MM.1S (cell line): ENCODE measurements at regions not wholly inside any gene's neighbourhood (a gene's known extent, or its start where the extent isn't known, plus 50 kb on each side); places are given as distances from the start of the nearest gene placed in this dataset.

Experiments used
- CTCF ChIP-seq: fragments of 300-600 bp; sonication (generic); IDR thresholded peaks from 2 replicates; pipeline ENCODE4 v1.5.1; 2016; ENCODE audit warnings: antibody characterized with exemption, low read length, mixed read lengths
- EZH2 ChIP-seq: fragments of 300-600 bp; sonication (generic); optimal IDR thresholded peaks from 2 replicates; pipeline ENCODE3; 2017; ENCODE audit warnings: low read depth, mild to moderate bottlenecking, antibody characterized with exemption, low read length, mixed read lengths

GRCh38 chr5:112574536-112574935 lies 155.5 kb upstream of the EPB41L4A start:
- TF ChIP-seq EZH2 (no peak), CTCF (no peak)
